Natural killer cell (primary cell): ENCODE measurements at regions not wholly inside any gene's neighbourhood (a gene's known extent, or its start where the extent isn't known, plus 50 kb on each side); places are given as distances from the start of the nearest gene placed in this dataset.

Experiments
- ATAC-seq, 3 donors: fragments of 150-1000 bp in 2 of 3; fragments of 200-7000 bp in 1 of 3; cut with Tn5 transposase; 1 replicate in 1 of 3; 2 replicates in 2 of 3; pipeline ENCODE4 v1.10.0; 2021; ENCODE audit warnings: mild to moderate bottlenecking in 2 of 3, moderate library complexity in 2 of 3
- DNase-seq, 2 donors: peaks; one replicate each; pipeline versions ENCODE4 v3.0.0 to v3.0.0-alpha.2; 2013 to 2021; ENCODE audit warnings: mixed read lengths in 1 of 2
- H3K27ac ChIP-seq: one replicate; pipeline ENCODE4 v1.5.1; 2013; ENCODE audit warnings: mild to moderate bottlenecking, low read length
- H3K27me3 ChIP-seq: one replicate; pipeline ENCODE4 v1.6.1; 2013; ENCODE audit warnings: low read length; ENCODE audit not compliant: control insufficient read depth, insufficient read depth
- H3K36me3 ChIP-seq: one replicate; pipeline ENCODE4 v1.6.1; 2013; ENCODE audit warnings: low read length; ENCODE audit not compliant: control insufficient read depth, insufficient read depth
- H3K4me1 ChIP-seq: one replicate; pipeline ENCODE4 v1.6.1; 2013; ENCODE audit warnings: low read length; ENCODE audit not compliant: control insufficient read depth, insufficient read depth
- H3K4me3 ChIP-seq: one replicate; pipeline ENCODE4 v1.5.1; 2013; ENCODE audit warnings: low read length
- H3K9me3 ChIP-seq: one replicate; pipeline ENCODE4 v1.6.1; 2013; ENCODE audit warnings: low read length; ENCODE audit not compliant: control insufficient read depth, insufficient read depth
- H3K27ac Mint-ChIP-seq, 2 donors: one replicate each; pipeline ENCODE4 v1.8.0; 2022; ENCODE audit warnings: mild to moderate bottlenecking in 2 of 2, mixed read lengths in 2 of 2, moderate library complexity in 1 of 2
- H3K27me3 Mint-ChIP-seq, 2 donors: one replicate each; pipeline ENCODE4 v1.8.0; 2022; ENCODE audit warnings: low read depth in 2 of 2, mixed read lengths in 2 of 2
- H3K36me3 Mint-ChIP-seq: one replicate; pipeline ENCODE4 v1.8.0; 2022; ENCODE audit warnings: mixed read lengths
- H3K4me1 Mint-ChIP-seq, 2 donors: one replicate each; pipeline ENCODE4 v1.8.0; 2022; ENCODE audit warnings: mixed read lengths in 2 of 2
- H3K4me3 Mint-ChIP-seq: one replicate; pipeline ENCODE4 v1.8.0; 2022; ENCODE audit warnings: mild to moderate bottlenecking, moderate library complexity, mixed read lengths
- H3K9me3 Mint-ChIP-seq, 2 donors: one replicate each; pipeline ENCODE4 v1.8.0; 2022; ENCODE audit warnings: mixed read lengths in 2 of 2
- CTCF ChIP-seq: fragments of 200-600 bp; IDR thresholded peaks from one replicate; pipeline ENCODE4 v1.8.0; 2022; ENCODE audit warnings: antibody characterized with exemption
- WGBS: methylation state at CpG from one replicate; pipeline ENCODE4 v1.1.7; 2013; ENCODE audit warnings: missing lambda C conversion rate; ENCODE audit not compliant: insufficient coverage; 5-methylcytosine and 5-hydroxymethylcytosine counted together
- intact Hi-C: fragments of 100-400 bp; cut with micrococcal nuclease; formaldehyde crosslinking; loops from one replicate; pipeline ENCODE4 v1.14.2; 2022

DNA sequence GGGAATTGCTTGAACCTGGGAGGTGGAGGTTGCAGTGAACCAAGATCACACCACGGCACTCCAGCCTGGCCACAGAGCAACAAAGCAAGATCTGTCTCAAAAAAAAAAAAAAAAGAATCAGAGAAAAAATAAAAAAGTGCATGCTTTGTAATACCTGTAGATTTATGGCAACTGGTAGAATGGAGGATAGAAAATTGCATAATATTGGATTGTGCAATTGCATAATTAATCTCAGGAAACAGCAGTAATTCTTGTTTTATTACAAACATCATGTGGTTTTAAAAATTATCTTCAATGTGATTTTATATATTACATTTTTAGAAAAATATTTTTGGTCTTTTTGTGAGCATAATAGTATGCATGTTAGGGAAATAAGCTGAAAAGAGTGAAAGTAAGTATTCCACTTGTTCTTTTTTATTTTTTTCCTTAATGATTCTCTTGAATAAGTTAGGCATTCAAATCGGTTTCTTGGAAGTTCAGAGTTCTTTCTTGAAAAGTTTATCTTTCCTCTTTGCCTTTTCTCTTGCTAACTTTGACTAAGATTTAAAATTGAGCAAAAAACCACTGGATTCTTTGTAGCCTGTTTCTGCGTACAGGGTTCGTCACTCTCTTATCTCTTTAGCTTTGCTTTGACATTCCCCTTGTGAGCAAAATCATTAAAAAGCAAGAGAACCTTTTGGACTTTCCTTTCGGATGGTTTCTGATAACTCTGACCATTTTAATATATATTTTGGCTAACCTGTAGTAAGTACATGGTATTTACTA lies 127.5 kb upstream of the ADAMTS5 start:
- DNase-seq (no peak), ATAC-seq (no peak)
- Mint-ChIP-seq H3K4me3 (no peak overlapping the region), H3K9me3 (peaks cover 7 to 10% of the 10 kb centered on the region in 2 donors), H3K27ac (no peak overlapping the region), H3K36me3 (no peaks in the 10 kb centered on the region), H3K4me1 (no peaks in the 10 kb centered on the region), H3K27me3 (no peaks in the 10 kb centered on the region)
- H3K27me3 ChIP-seq, result no peaks in the 10 kb centered on the region
- H3K9me3 ChIP-seq, result no peaks in the 10 kb centered on the region
- H3K4me1 ChIP-seq, result no peaks in the 10 kb centered on the region
- no peaks in the 10 kb centered on the region for H3K36me3 ChIP-seq
- no peak overlapping the region for H3K4me3 ChIP-seq
- no peak overlapping the region for H3K27ac ChIP-seq
- intact Hi-C loops, result no loop called here
- WGBS, result 47% methylated on average over 4 of the region's 5 CpGs
- no peak for TF ChIP-seq CTCF

DNA sequence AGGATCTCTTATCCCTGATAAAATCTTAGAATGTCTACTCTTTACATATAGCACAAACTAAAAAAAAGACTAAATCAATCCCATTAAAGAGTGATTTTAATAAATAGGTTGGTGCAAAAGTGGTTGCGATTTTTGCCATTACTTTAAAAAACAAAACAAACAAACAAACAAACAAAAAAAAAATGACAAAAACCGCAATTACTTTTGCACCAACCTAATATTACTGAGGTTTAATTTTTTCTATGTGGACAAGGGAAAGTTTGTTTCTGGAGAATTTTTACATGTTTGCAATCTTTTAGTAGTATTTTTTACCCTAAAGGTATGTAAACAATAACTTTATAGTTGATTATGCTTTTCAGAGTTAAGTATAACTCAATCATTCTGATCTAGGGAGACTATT lies 119.7 kb upstream of the ADAMTS5 start:
- Mint-ChIP-seq H3K9me3 (peaks cover 2 to 3% of the 10 kb centered on the region in 2 donors), H3K4me1 (no peaks in the 10 kb centered on the region), H3K36me3 (no peaks in the 10 kb centered on the region), H3K27ac (no peak overlapping the region), H3K27me3 (no peaks in the 10 kb centered on the region), H3K4me3 (no peak overlapping the region)
- no peak for TF ChIP-seq CTCF
- Histone ChIP-seq H3K27ac (no peak overlapping the region), H3K36me3 (no peaks in the 10 kb centered on the region), H3K9me3 (no peaks in the 10 kb centered on the region), H3K4me1 (no peaks in the 10 kb centered on the region), H3K27me3 (no peaks in the 10 kb centered on the region), H3K4me3 (no peak overlapping the region)
- no CpG with 5 or more reads among the region's 2 CpGs for WGBS
- ATAC-seq, result no peak
- intact Hi-C loops, result no loop called here
- no peak for DNase-seq

GRCh38 chr21:27086186-27086585 lies 119.3 kb upstream of the ADAMTS5 start:
- intact Hi-C loops, result no loop called here
- no peaks in the 10 kb centered on the region for H3K9me3 ChIP-seq
- H3K4me1 ChIP-seq, result no peaks in the 10 kb centered on the region
- H3K9me3 Mint-ChIP-seq, result peaks cover 2 to 3% of the 10 kb centered on the region in 2 donors
- ATAC-seq, result no peak
- no peak for DNase-seq
- no peaks in the 10 kb centered on the region for H3K4me1 Mint-ChIP-seq
- no peak overlapping the region for H3K27ac Mint-ChIP-seq
- TF ChIP-seq CTCF, result no peak
- H3K36me3 Mint-ChIP-seq, result no peaks in the 10 kb centered on the region
- 91% methylated on average over 1 of the region's 6 CpGs for WGBS
- H3K4me3 ChIP-seq, result no peak overlapping the region
- no peaks in the 10 kb centered on the region for H3K36me3 ChIP-seq
- H3K27ac ChIP-seq, result no peak overlapping the region
- H3K4me3 Mint-ChIP-seq, result no peak overlapping the region
- H3K27me3 ChIP-seq, result no peaks in the 10 kb centered on the region
- no peaks in the 10 kb centered on the region for H3K27me3 Mint-ChIP-seq

GRCh38 chr21:27085387-27085786 lies 118.5 kb upstream of the ADAMTS5 start:
- Histone ChIP-seq H3K9me3 (no peaks in the 10 kb centered on the region), H3K4me1 (no peaks in the 10 kb centered on the region), H3K36me3 (no peaks in the 10 kb centered on the region), H3K4me3 (no peak overlapping the region), H3K27me3 (no peaks in the 10 kb centered on the region), H3K27ac (no peak overlapping the region)
- ATAC-seq (no peak), DNase-seq (no peak)
- no peak for TF ChIP-seq CTCF
- no peaks in the 10 kb centered on the region for H3K27me3 Mint-ChIP-seq
- intact Hi-C loops, result no loop called here
- peaks cover 4 to 5% of the 10 kb centered on the region in 2 donors for H3K9me3 Mint-ChIP-seq
- H3K36me3 Mint-ChIP-seq, result no peaks in the 10 kb centered on the region
- H3K4me3 Mint-ChIP-seq, result no peak overlapping the region
- no peaks in the 10 kb centered on the region for H3K4me1 Mint-ChIP-seq
- 100% methylated on average over 1 of the region's 1 CpG for WGBS
- H3K27ac Mint-ChIP-seq, result no peak overlapping the region
